ENCODE measurements at regions not wholly inside any gene's neighbourhood (a gene's known extent, or its start where the extent isn't known, plus 50 kb on each side); places are given as distances from the start of the nearest gene placed in this dataset.

DNA sequence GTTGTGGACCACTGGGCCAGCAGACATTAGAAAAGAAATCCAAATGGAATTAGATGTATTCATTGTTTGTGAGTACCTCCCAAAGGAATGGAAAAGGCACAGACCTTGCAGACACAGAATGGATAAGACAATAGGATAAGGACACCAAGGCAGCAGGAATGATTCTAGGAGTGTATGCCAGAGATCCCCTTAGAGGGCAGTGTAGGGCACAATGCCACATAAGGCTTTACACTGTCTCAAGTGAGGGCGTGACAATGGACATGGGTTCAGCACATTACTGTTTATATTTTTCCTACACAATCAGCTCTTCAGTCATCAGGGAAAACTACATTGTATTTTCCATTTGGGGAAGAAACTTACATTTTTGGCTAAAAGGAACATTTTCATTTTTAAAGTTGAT lies 250.9 kb downstream of the PTH2R start:
- no peaks in the 10 kb centered on the region for H3K4me1 ChIP-seq (ENCODE audit: insufficient read depth)
- H3K79me2 ChIP-seq (replicated peaks; ENCODE audit: insufficient read depth), result no peaks in the 10 kb centered on the region
- no peaks in the 10 kb centered on the region for H3F3A ChIP-seq (replicated peaks; ENCODE audit: low read depth)
- no peaks in the 10 kb centered on the region for H3K36me3 ChIP-seq (ENCODE audit: insufficient read depth)
- Mint-ChIP-seq H3K27me3 (ENCODE audit: insufficient read depth, low read depth, poor library complexity) (no peaks in the 10 kb centered on the region), H3K9me3 (peaks cover 7% of the 10 kb centered on the region; the same call in 2 of the 3 replicates), H3K27ac (0 out of 2 replicates have a peak overlapping the region, but pooled peaks have one; percentile 26), H3K36me3 (ENCODE audit: low read depth) (no peaks in the 10 kb centered on the region), H3K4me3 (no peak overlapping the region), H3K4me1 (no peaks in the 10 kb centered on the region)
- TF ChIP-seq JUNB (IDR thresholded peaks at IDR 0.05; ENCODE audit: unreplicated experiment) (no peak), ZNF114 (CRISPR knock-in tag; IDR thresholded peaks at IDR 0.05) (no peak), EZH2 (IDR thresholded peaks at IDR 0.05; ENCODE audit: low read depth, unreplicated experiment) (no peak), POLR2AphosphoS5 (IDR thresholded peaks at IDR 0.05; ENCODE audit: low read depth) (no peak), NANOG (IDR thresholded peaks at IDR 0.05; ENCODE audit: borderline replicate concordance) (no peak)
- TF ChIP-seq, protein P1, sequence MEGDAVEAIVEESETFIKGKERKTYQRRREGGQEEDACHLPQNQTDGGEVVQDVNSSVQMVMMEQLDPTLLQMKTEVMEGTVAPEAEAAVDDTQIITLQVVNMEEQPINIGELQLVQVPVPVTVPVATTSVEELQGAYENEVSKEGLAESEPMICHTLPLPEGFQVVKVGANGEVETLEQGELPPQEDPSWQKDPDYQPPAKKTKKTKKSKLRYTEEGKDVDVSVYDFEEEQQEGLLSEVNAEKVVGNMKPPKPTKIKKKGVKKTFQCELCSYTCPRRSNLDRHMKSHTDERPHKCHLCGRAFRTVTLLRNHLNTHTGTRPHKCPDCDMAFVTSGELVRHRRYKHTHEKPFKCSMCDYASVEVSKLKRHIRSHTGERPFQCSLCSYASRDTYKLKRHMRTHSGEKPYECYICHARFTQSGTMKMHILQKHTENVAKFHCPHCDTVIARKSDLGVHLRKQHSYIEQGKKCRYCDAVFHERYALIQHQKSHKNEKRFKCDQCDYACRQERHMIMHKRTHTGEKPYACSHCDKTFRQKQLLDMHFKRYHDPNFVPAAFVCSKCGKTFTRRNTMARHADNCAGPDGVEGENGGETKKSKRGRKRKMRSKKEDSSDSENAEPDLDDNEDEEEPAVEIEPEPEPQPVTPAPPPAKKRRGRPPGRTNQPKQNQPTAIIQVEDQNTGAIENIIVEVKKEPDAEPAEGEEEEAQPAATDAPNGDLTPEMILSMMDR (conservative IDR thresholded peaks at IDR 0.05; ENCODE audit: low read depth in 2 of 2), result peak; percentile 57 to 70
- no peaks in the 10 kb centered on the region for H4K20me1 ChIP-seq (replicated peaks; ENCODE audit: insufficient read depth)
- H3K27ac ChIP-seq (ENCODE audit: low read depth), result no peak overlapping the region
- H3K4me2 ChIP-seq, result no peak overlapping the region
- H3K4me3 ChIP-seq, result no peak overlapping the region
- no peak overlapping the region for H2AFZ ChIP-seq
- no peaks in the 10 kb centered on the region for H3K9me2 ChIP-seq (ENCODE audit: insufficient read depth)
- ATAC-seq (peak; percentile 94), DNase-seq (ENCODE audit: low spot score) (peak; percentile 54)
- no peaks in the 10 kb centered on the region for H3K27me3 ChIP-seq (ENCODE audit: insufficient read depth)

DNA sequence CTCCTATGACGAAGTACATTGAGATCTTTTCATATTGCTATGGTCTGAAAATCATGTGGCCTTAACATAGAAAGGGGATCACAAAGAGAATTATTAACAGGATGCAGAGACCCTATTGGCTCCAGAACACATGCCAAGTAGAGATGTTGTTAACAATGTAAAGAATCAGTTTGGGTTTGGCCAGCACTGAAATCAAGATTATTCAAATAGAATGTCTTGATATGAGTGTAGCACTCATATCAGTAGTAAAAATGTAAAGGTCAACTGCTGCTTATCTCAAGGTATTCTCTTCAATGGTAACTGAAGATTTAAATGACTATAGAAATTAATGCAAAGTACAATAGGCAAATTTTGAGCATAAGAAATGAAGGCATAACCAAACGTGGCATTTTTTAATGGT lies 262.8 kb downstream of the PTH2R start:
- Histone ChIP-seq H3K9me2 (ENCODE audit: insufficient read depth) (no peaks in the 10 kb centered on the region), H3K27me3 (ENCODE audit: insufficient read depth) (no peaks in the 10 kb centered on the region), H3K36me3 (ENCODE audit: insufficient read depth) (no peaks in the 10 kb centered on the region), H3K27ac (ENCODE audit: low read depth) (no peak overlapping the region), H2AFZ (no peak overlapping the region), H4K20me1 (replicated peaks; ENCODE audit: insufficient read depth) (no peaks in the 10 kb centered on the region), H3K4me1 (ENCODE audit: insufficient read depth) (peaks cover 11% of the 10 kb centered on the region), H3K4me2 (no peak overlapping the region), H3K4me3 (no peak overlapping the region), H3K79me2 (replicated peaks; ENCODE audit: insufficient read depth) (no peaks in the 10 kb centered on the region), H3F3A (replicated peaks; ENCODE audit: low read depth) (no peaks in the 10 kb centered on the region)
- no peak for DNase-seq (ENCODE audit: low spot score)
- ATAC-seq, result no peak
- Mint-ChIP-seq H3K9me3 (no peaks in the 10 kb centered on the region), H3K27ac (no peak overlapping the region), H3K36me3 (ENCODE audit: low read depth) (no peaks in the 10 kb centered on the region), H3K4me3 (no peak overlapping the region), H3K27me3 (ENCODE audit: insufficient read depth, low read depth, poor library complexity) (no peaks in the 10 kb centered on the region), H3K4me1 (peaks cover 15% of the 10 kb centered on the region)
- TF ChIP-seq NANOG (IDR thresholded peaks at IDR 0.05; ENCODE audit: borderline replicate concordance), result no peak
- TF ChIP-seq STAT1 (IDR thresholded peaks at IDR 0.05; ENCODE audit: unreplicated experiment), result no peak

DNA sequence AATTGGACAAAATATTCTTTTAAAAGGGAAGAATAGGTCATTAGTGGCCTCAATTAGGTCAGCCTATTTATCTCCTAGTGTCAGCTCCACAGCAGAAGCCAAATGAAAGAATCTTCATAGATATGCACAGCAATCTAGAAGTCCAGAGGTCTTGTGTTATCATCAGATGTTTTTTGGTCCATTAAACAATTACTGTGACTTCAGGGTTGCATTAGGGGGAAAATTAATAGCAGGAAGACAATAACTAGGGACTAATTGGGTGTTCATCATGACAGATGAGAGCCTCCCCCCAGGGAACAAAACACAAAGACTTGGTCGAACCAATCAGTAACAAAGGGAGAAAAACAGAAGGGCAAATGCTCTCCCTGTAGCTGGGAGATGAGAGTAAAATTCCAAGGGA lies 264.7 kb downstream of the PTH2R start:
- H3K4me2 ChIP-seq, result no peak overlapping the region
- H4K20me1 ChIP-seq (replicated peaks; ENCODE audit: insufficient read depth), result no peaks in the 10 kb centered on the region
- peaks cover 11% of the 10 kb centered on the region for H3K4me1 ChIP-seq (ENCODE audit: insufficient read depth)
- DNase-seq (ENCODE audit: low spot score), result no peak
- Mint-ChIP-seq H3K27me3 (ENCODE audit: insufficient read depth, low read depth, poor library complexity) (no peaks in the 10 kb centered on the region), H3K4me1 (peaks cover 15% of the 10 kb centered on the region), H3K36me3 (ENCODE audit: low read depth) (no peaks in the 10 kb centered on the region), H3K4me3 (no peak overlapping the region), H3K9me3 (no peaks in the 10 kb centered on the region), H3K27ac (no peak overlapping the region)
- H3K27ac ChIP-seq (ENCODE audit: low read depth), result no peak overlapping the region
- ATAC-seq, result peak; percentile 46; the same call in 2 of the 3 replicates
- TF ChIP-seq EZH2phosphoT487 (IDR thresholded peaks at IDR 0.05; ENCODE audit: unreplicated experiment) (no peak), POLR2AphosphoS5 (IDR thresholded peaks at IDR 0.05; ENCODE audit: low read depth) (no peak), JUNB (IDR thresholded peaks at IDR 0.05; ENCODE audit: unreplicated experiment) (no peak), STAT1 (IDR thresholded peaks at IDR 0.05; ENCODE audit: unreplicated experiment) (no peak)
- H3K9me2 ChIP-seq (ENCODE audit: insufficient read depth), result no peaks in the 10 kb centered on the region
- no peak overlapping the region for H3K4me3 ChIP-seq
- H2AFZ ChIP-seq, result peak overlapping the region; percentile 20; the same call in 1 of the 2 replicates
- H3K79me2 ChIP-seq (replicated peaks; ENCODE audit: insufficient read depth), result no peaks in the 10 kb centered on the region
- no peaks in the 10 kb centered on the region for H3F3A ChIP-seq (replicated peaks; ENCODE audit: low read depth)
- H3K27me3 ChIP-seq (ENCODE audit: insufficient read depth), result no peaks in the 10 kb centered on the region
- H3K36me3 ChIP-seq (ENCODE audit: insufficient read depth), result no peaks in the 10 kb centered on the region
